CD4-positive, alpha-beta T cell treated with Interleukin-4 for 1 hour (primary cell): ENCODE measurements at regions not wholly inside any gene's neighbourhood (a gene's known extent, or its start where the extent isn't known, plus 50 kb on each side); places are given as distances from the start of the nearest gene placed in this dataset.

Experiments
- DNase-seq, 2 donors: peaks; one replicate each; pipeline ENCODE4 v3.0.0-alpha.2; 2020 to 2022

DNA sequence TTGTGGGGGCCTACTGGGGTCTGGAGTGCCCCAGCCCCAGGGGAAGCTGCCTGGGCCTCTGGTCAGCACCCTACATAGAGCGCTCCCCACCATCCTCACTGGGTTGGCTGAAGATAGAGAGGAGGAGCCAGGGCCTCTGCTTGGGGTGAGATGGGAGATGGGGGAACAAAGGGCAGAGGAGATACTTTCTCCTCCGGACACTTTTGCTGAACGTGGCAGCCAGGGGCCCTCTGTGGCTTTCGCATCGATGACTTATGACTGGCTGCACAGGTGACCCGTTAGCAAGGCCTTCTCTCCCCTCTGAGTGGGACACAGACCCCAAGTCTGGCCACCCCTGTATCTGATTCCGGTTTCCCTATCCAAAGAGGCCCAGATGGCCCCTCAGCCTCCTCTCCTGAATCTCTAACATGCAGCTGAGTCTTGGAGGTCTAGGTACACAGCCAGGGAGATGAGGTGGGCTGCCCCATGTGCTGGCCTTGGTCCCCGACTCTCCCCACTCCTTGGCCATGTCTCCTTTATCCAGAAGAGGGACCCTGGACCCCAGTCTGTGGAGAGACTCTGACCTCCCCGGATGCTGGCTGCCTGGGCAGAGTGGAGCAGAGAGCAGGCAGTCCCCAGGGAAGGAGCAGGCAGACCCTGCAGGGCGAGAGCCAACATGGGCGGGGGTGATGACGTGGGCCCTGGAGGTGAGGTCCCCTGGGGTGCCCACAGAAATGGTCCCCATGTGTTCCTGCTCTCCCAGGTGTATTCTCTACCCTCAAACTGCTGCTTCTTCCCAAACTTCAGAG is 59.3 kb upstream of the NECTIN1 start:
- no peak for DNase-seq

DNA sequence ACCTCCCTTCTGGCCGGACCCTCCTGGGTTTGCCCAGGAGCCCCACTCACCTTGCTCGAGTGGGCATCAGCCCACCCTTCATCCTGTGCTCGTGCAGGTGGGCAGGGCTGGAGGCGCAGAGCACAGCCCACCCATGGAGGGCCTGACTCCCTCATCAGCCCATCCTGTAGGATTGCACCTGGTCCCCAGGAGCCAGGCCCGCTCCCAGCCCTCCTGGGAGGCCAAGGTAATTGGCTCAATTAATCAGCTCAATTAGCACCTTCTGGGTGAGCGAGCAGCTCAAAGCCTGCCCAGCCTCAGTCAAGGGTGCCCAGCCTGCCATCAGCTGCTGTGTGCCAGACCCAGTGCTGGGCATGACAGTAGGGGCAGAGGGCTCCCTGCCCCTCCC is 58.1 kb upstream of the NECTIN1 start:
- no peak for DNase-seq

DNA sequence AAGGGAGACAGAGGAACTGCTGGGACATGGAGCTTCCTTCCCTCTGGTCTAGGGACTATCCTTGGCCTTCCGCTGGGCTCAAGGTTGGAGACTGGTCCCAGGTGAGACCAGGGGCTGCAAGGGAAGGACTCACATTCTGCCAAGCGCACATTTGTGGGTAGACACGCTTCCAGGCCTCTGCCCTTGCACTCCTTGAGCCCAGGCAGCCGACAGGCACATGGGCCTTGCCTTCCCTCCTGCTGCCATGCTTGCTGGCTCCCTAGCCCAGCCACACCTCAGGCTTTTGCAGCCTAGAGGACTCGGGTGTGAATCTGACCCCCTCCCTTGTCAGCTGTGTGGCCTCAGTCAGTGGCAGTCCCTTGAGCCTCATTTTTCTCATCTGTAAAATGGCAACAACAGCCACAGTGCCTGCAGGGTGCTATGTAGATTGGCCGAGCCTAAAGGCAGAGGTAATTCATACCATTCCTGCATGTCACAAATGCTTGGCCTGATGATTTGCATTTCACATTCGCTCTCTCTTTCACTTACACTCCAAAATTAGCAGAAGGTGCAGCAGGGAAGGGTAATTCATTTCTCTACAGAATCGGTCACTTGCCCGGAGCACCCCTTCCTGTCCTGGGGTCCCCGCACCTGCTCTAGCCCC is 57.6 kb upstream of the NECTIN1 start:
- no peak for DNase-seq

DNA sequence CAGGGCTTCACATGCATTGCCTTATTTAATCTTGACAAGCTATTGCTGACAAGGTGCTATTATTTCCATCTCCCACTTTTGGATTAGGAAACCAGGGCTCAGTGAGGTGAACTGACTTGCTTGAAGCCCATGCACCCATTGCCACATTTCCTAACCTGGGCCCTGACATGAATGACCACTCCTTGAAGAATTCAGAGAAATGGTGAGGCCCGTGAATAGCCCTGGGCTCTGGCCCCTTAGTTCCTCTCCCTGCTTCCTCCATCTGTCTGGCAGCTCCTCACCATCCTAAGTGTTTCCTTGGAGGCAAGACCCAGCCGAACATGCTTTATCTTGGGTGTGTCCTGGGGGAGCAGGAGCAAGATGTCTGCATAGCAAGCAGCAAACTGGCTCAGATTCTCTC is 56.1 kb upstream of the NECTIN1 start:
- DNase-seq, result no peak

DNA sequence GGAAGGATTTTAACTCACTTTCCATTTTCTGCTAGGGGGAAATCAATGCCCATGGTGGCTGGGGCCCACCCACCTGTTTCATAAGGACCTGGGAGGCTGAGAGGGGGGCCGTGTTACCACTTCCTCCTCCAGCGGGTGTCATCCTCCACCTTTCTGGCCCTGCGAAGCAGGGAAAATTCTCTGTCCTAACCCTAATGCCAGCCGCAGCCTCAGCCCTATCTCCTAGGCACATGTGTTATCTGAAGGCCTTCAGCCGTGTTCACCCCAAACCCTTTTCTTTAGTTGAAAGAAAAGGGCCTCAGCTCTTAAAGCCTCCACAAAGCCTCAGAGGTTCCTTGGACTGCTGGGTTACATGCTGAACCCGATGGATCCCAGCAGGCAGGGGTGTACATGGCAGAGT is 55.4 kb upstream of the NECTIN1 start:
- DNase-seq, result no peak

DNA sequence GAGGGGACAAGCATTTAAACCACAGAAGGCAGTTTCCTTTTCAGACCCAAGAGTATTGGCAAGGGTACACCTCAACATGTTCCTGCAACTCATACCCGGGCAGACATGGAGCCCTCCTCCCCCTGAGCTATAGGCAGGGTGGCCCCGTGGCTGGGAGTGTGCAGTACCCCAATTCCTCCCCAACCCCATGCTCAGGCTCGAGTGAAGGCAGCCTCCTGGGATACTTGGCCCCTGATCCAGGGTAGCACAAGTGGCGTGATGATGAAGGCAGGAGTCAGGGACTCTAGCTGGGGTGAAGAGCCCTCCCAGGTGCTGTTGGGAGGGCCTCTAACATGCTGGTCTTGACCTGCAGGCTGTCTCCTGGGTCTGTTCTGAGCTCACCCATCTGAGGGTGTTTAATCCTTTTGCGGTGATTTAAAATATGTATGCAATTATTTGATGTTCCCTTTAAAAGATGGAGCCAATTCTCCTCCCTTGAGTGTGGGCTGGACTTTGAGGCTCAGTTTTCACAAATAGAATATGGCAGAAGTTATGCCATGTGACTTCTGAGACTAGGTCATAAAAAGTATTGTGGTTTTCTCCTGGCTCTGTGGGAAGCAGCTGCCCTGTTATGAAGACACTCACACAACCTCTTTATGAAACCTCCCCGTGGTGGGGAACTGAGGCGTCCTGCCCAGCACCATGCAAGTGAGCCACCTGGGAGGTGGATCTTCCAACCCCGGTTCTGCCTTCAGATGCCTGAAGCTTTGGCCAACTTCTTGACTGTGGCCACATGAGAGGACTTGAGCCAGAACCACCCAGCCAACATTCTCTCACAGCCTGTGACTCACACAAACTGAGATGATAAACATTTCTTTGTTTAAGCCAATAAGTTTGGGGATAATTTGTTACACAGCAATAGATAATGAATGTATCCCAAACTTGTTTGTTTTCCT is 54.7 kb upstream of the NECTIN1 start:
- DNase-seq, result no peak

DNA sequence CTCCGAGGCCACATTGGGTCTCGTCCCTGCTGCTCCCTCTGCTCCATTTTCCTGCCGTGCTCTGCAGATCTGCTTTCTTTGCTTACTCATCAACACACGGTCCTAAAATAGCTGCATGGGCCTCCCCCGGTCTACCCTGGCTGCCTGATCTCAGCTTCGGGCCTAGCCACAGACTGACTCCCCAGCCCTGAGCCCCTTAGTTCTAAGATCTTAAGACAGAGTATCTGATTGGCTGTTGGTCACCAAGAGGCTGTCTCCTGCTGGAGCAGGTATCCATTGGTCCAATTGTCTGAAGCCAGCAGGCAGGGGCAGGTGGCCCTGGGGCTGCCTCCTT is 53.7 kb upstream of the NECTIN1 start:
- no peak for DNase-seq

DNA sequence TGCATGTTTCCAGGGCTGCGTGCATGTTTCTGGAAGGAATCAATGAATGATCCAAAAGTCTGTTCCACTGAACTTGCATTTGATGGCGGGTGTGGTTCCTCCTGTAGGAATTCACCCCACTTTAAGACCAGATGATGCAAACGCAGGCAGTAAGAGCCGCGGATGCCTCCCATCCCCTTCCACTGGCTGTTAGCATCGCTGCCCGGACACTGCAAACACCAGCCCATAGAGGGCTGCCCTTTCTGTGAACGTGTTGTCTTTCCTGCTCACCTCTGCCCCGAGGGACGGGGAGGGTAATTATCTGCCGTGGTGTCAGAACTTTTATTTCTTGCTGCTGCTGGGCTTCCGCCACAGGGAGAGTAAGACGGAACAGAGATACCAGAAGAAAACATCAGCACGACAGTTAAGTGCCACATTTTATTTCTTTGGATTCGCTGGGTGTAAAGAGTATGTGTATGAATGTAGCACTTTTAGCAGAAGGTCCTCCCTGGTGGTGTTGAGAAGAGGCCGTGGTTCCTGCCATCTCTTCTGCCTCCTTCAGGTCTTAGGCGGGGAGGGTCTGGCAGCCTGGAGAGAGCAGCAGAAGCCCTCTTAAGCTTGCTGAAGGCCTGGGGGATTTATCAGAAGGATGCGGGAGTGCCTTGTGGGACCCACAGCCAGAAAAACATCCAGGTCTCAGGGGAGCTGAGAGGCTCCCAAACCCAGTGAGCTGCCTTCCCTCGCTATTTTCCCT is 53.2 kb upstream of the NECTIN1 start:
- DNase-seq, result no peak

DNA sequence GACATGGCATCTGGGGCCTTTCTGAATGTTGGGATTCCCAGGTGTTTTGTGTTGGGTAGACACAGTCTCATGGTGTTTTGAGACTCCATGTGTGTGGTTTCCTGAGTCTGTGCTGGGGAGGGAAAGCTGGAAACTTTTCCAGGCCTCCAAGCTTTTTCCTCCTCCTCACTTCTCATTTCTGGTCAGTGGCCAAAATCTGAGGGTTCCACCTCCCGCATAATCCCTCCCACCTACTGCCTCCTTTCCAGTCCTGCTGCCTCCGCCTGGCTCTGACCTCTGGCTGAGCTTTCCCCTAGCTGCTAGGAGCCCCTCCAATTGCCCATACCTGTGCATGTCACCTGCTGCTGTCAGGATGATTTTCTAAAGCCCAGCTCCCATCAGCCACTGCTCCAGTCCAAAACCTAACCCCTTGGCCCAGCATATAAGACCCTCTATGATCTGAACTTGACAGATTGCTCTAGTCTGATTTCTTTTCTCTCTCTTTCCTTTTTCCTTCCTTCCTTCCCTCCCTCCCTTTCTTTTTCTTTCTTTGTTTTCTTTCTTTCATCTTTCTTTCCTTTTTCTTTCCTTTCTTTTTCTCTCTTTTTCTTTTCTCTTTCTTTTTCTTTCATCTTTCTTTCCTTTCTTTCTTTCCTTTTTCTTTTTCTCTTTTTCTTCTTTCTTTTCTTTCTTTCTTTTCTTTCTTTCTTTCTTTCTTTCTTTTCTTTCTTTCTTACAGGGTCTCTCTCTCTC is 51.4 kb upstream of the NECTIN1 start:
- DNase-seq, result no peak

DNA sequence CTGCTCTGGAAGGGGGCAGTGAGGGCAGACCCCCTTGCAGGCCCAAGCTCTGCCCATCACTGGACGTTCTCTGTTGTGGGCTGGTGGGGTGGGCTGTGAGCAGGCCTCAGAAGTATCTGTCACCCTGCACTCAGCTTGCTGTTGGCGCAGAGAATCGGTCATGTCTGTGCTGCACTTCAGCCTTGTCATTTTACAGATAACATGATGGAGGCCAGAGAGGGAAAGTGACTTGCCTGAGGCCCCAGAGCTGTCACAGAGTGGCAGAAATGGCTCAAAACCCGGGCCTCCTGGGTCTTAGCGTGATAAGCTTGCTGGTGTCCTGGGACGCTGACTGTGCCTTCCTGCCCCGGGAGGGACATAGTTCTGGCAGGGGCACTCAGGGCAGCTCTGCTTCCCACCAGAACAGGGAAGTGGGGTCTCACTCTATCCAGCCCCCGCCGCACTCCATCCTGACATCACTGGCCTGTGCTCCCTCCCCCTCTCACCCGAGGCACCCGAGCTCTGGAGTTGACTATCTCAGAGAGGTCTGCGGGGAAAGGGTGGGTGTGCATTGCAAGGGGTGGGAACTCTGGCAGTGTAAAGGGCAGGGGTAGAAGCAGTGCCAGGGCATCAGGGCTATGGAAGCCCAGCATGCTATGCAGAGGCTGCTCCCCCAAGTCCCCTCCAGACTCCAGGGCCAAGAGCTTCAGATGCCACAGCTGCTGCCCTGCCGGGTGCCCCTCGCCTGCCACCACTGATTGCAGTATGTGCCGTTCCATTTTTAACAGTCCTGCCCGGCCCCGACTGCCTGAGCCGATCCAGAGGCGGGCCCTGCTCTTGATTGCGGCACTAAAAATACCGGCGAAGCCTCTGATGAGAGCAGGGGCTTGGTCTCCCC is 50.4 kb upstream of the NECTIN1 start:
- no peak for DNase-seq
